Suprapubic skin (tissue), 4 donors: ENCODE measurements at regions not wholly inside any gene's neighbourhood (a gene's known extent, or its start where the extent isn't known, plus 50 kb on each side); places are given as distances from the start of the nearest gene placed in this dataset.
"Not testable (repeated sequence)": the region's sequence is repeated elsewhere in the genome, so short reads cannot be mapped to it uniquely, and the experiment has no call there.

Experiments
- DNase-seq, 2 donors: peaks; one replicate each; pipeline ENCODE4 v3.0.0-alpha.2; 2019; ENCODE audit warnings: low spot score in 2 of 2
- H3K27ac ChIP-seq: fragments of 200-600 bp; sonication (generic); one replicate; pipeline ENCODE4 v1.5.1; 2019
- H3K27me3 ChIP-seq: fragments of 200-600 bp; sonication (generic); one replicate; pipeline ENCODE4 v1.5.1; 2019
- H3K36me3 ChIP-seq: fragments of 200-600 bp; sonication (generic); one replicate; pipeline ENCODE4 v1.5.1; 2019
- H3K4me1 ChIP-seq: fragments of 200-600 bp; sonication (generic); one replicate; pipeline ENCODE4 v1.5.1; 2019
- H3K4me3 ChIP-seq: fragments of 200-600 bp; sonication (generic); one replicate; pipeline ENCODE4 v1.5.1; 2019; ENCODE audit warnings: mild to moderate bottlenecking
- H3K9me3 ChIP-seq: fragments of 200-600 bp; sonication (generic); one replicate; pipeline ENCODE4 v1.5.1; 2019
- CTCF ChIP-seq, 2 donors: fragments of 200-600 bp in 1 of 2; fragments of 450-650 bp in 1 of 2; sonication (generic) in 1 of 2; IDR thresholded peaks; one replicate each; pipeline ENCODE4 v1.5.1; 2016 to 2019; ENCODE audit warnings: antibody characterized with exemption in 2 of 2, mild to moderate bottlenecking in 1 of 2, moderate library complexity in 1 of 2
- EP300 ChIP-seq: sonication (generic); formaldehyde crosslinking; IDR thresholded peaks from one replicate; pipeline ENCODE4 v1.6.1; 2017; ENCODE audit warnings: antibody characterized with exemption
- POLR2A ChIP-seq, 2 donors: fragments of 450-650 bp; IDR thresholded peaks; one replicate each; pipeline ENCODE4 v1.6.1; 2017; ENCODE audit warnings: antibody characterized with exemption in 2 of 2, mild to moderate bottlenecking in 2 of 2, moderate library complexity in 2 of 2
- POLR2AphosphoS5 ChIP-seq, 3 donors: sonication (generic); formaldehyde crosslinking; IDR thresholded peaks; one replicate each; pipeline ENCODE4 v1.6.1; 2017; ENCODE audit warnings: antibody characterized with exemption in 3 of 3
- WGBS: methylation state at CpG from one replicate; pipeline ENCODE4 v1.1.5; 2018; 5-methylcytosine and 5-hydroxymethylcytosine counted together

- WGBS = 93% methylated on average over 1 of the region's 1 CpG
- Histone ChIP-seq H3K27ac (no peak overlapping the region), H3K27me3 (no peaks in the 10 kb centered on the region), H3K4me3 (no peak overlapping the region), H3K9me3 (peaks cover 6% of the 10 kb centered on the region), H3K36me3 (no peaks in the 10 kb centered on the region), H3K4me1 (no peaks in the 10 kb centered on the region)
- no peak for DNase-seq
- no peak for TF ChIP-seq EP300
- no peak for TF ChIP-seq CTCF (IDR thresholded peaks at IDR 0.05)
- TF ChIP-seq POLR2AphosphoS5 (IDR thresholded peaks at IDR 0.05) = no peak
- TF ChIP-seq POLR2A (IDR thresholded peaks at IDR 0.05) = no peak
These were observed 232.4 kb upstream of the FBXO33 start for GRCh38 chr14:39664646-39665045.

- peaks cover 6% of the 10 kb centered on the region for H3K9me3 ChIP-seq
- H3K27me3 ChIP-seq = no peaks in the 10 kb centered on the region
- H3K4me1 ChIP-seq = no peaks in the 10 kb centered on the region
- no peak for TF ChIP-seq EP300
- no peak for TF ChIP-seq POLR2A (IDR thresholded peaks at IDR 0.05)
- TF ChIP-seq CTCF (IDR thresholded peaks at IDR 0.05) = no peak
- DNase-seq = no peak
- 90% methylated on average over 1 of the region's 1 CpG for WGBS
- H3K36me3 ChIP-seq = no peaks in the 10 kb centered on the region
- no peak overlapping the region for H3K4me3 ChIP-seq
- no peak overlapping the region for H3K27ac ChIP-seq
These were observed 209.0 kb upstream of the FBXO33 start for GRCh38 chr14:39641224-39641623.

GRCh38 chr14:39639009-39639408 is 206.8 kb upstream of the FBXO33 start:
- H3K27ac ChIP-seq, DNase-seq, H3K27me3 ChIP-seq, H3K36me3 ChIP-seq, H3K9me3 ChIP-seq, H3K4me3 ChIP-seq, H3K4me1 ChIP-seq: not testable (repeated sequence)
- WGBS = 83% methylated on average over 12 of the region's 12 CpGs

GRCh38 chr14:39628087-39628486 is 195.9 kb upstream of the FBXO33 start:
- Histone ChIP-seq H3K36me3 (no peaks in the 10 kb centered on the region), H3K4me3 (no peak overlapping the region), H3K4me1 (no peaks in the 10 kb centered on the region), H3K27ac (no peak overlapping the region), H3K27me3 (no peaks in the 10 kb centered on the region), H3K9me3 (peaks cover 9% of the 10 kb centered on the region)
- DNase-seq = no peak
- WGBS = 34% methylated on average over 3 of the region's 3 CpGs
- TF ChIP-seq POLR2AphosphoS5 (IDR thresholded peaks at IDR 0.05) (no peak), EP300 (no peak), POLR2A (IDR thresholded peaks at IDR 0.05) (no peak), CTCF (IDR thresholded peaks at IDR 0.05) (no peak)

GRCh38 chr14:39626589-39627576 is 194.7 kb upstream of the FBXO33 start:
- TF ChIP-seq POLR2AphosphoS5 (IDR thresholded peaks at IDR 0.05) (no peak), POLR2A (IDR thresholded peaks at IDR 0.05) (no peak), EP300 (no peak), CTCF (IDR thresholded peaks at IDR 0.05) (no peak)
- Histone ChIP-seq H3K4me1 (no peaks in the 10 kb centered on the region), H3K36me3 (no peaks in the 10 kb centered on the region), H3K27ac (no peak overlapping the region), H3K27me3 (no peaks in the 10 kb centered on the region), H3K4me3 (no peak overlapping the region), H3K9me3 (peaks cover 7% of the 10 kb centered on the region)
- WGBS = 88% methylated on average over 17 of the region's 17 CpGs
- no peak for DNase-seq
